GM23338 (cell line): ENCODE measurements at regions not wholly inside any gene's neighbourhood (a gene's known extent, or its start where the extent isn't known, plus 50 kb on each side); places are given as distances from the start of the nearest gene placed in this dataset.

ENCODE experiments used
- CREB1 ChIP-seq: fragments of 250-450 bp; sonication (Bioruptor Pico); IDR thresholded peaks from 2 replicates; pipeline ENCODE4 v1.5.0; 2020; ENCODE audit warnings: low read depth, mild to moderate bottlenecking, moderate library complexity
- CTCF ChIP-seq, 2 experiments: fragments of 200-600 bp in 1 of 2; sonication (generic) in 1 of 2; conservative IDR thresholded peaks; 2 replicates each; pipeline versions ENCODE4 v1.5.1 to v1.6.1; 2016 to 2017; ENCODE audit warnings: antibody characterized with exemption in 2 of 2, low read depth in 2 of 2, mild to moderate bottlenecking in 2 of 2, moderate library complexity in 1 of 2
- ETS1 ChIP-seq: IDR thresholded peaks from 2 replicates; pipeline ENCODE4 v1.6.1; 2016; ENCODE audit warnings: antibody characterized with exemption
- EZH2 ChIP-seq: fragments of 200-600 bp; sonication (generic); IDR thresholded peaks from one replicate; pipeline ENCODE4 v1.8.0; 2017; ENCODE audit warnings: antibody characterized with exemption, mild to moderate bottlenecking, low read depth; ENCODE audit not compliant: unreplicated experiment
- EZH2phosphoT487 ChIP-seq: fragments of 200-600 bp; sonication (generic); IDR thresholded peaks from one replicate; pipeline ENCODE4 v1.8.1; 2018; ENCODE audit warnings: antibody characterized with exemption; ENCODE audit not compliant: unreplicated experiment
- JUNB ChIP-seq: IDR thresholded peaks from one replicate; pipeline ENCODE4 v1.6.1; 2016; ENCODE audit warnings: antibody characterized with exemption; ENCODE audit not compliant: unreplicated experiment
- NANOG ChIP-seq: IDR thresholded peaks from 2 replicates; pipeline ENCODE4 v1.6.1; 2016; ENCODE audit warnings: antibody characterized with exemption, borderline replicate concordance
- POLR2AphosphoS5 ChIP-seq: IDR thresholded peaks from 2 replicates; pipeline ENCODE4 v1.6.1; 2016; ENCODE audit warnings: antibody characterized with exemption, low read depth
- STAT1 ChIP-seq: IDR thresholded peaks from one replicate; pipeline ENCODE4 v1.6.1; 2016; ENCODE audit warnings: antibody characterized with exemption; ENCODE audit not compliant: unreplicated experiment
- ZNF114 ChIP-seq: fragments of 250-450 bp; sonication (Bioruptor Pico); IDR thresholded peaks from 2 replicates; pipeline ENCODE4 v1.5.0; 2020; ENCODE audit warnings: mild to moderate bottlenecking, moderate library complexity
- ZNF331 ChIP-seq: fragments of 250-450 bp; sonication (Bioruptor Pico); IDR thresholded peaks from 2 replicates; pipeline ENCODE4 v1.5.0; 2020; ENCODE audit warnings: low read depth, mild to moderate bottlenecking, moderate library complexity
- TF ChIP-seq, protein P1 (sequence below): IDR thresholded peaks from one replicate; pipeline ENCODE4 v1.6.1; 2018; ENCODE audit warnings: antibody characterized with exemption; ENCODE audit not compliant: unreplicated experiment
- TF ChIP-seq, protein P2 (sequence below): fragments of 250-450 bp; sonication (Bioruptor Pico); IDR thresholded peaks from 2 replicates; pipeline ENCODE4 v1.5.0; 2020; ENCODE audit warnings: mild to moderate bottlenecking, moderate library complexity

DNA sequence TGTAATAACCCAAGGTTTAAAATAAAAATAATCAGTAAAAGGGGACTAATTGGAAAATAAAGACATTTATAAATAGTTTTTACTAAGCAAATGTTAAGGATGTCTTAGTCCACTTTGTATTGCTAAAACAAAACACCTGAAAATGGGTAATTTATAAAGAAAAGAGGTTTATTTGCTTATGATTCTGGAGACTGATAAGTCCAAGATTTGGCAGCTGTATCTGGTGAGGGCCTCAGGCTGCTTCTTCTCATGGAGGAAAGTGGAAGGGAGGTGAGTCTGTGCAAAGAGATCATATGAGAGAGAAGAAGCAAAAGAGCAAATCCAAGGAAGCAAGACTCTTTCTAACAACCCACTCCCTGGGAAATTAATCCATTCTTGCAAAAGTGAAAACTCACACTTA lies 299.5 kb downstream of the DSC3 start:
- TF ChIP-seq EZH2 (no peak), CTCF (conservative IDR thresholded peaks at IDR 0.05; ENCODE audit: low read depth in 2 of 2) (no peak), NANOG (no peak), JUNB (no peak), POLR2AphosphoS5 (no peak), ETS1 (no peak), EZH2phosphoT487 (no peak), CREB1 (CRISPR knock-in tag) (no peak), ZNF114 (CRISPR knock-in tag) (no peak), STAT1 (no peak), ZNF331 (CRISPR knock-in tag) (no peak)
- TF ChIP-seq, protein P1, sequence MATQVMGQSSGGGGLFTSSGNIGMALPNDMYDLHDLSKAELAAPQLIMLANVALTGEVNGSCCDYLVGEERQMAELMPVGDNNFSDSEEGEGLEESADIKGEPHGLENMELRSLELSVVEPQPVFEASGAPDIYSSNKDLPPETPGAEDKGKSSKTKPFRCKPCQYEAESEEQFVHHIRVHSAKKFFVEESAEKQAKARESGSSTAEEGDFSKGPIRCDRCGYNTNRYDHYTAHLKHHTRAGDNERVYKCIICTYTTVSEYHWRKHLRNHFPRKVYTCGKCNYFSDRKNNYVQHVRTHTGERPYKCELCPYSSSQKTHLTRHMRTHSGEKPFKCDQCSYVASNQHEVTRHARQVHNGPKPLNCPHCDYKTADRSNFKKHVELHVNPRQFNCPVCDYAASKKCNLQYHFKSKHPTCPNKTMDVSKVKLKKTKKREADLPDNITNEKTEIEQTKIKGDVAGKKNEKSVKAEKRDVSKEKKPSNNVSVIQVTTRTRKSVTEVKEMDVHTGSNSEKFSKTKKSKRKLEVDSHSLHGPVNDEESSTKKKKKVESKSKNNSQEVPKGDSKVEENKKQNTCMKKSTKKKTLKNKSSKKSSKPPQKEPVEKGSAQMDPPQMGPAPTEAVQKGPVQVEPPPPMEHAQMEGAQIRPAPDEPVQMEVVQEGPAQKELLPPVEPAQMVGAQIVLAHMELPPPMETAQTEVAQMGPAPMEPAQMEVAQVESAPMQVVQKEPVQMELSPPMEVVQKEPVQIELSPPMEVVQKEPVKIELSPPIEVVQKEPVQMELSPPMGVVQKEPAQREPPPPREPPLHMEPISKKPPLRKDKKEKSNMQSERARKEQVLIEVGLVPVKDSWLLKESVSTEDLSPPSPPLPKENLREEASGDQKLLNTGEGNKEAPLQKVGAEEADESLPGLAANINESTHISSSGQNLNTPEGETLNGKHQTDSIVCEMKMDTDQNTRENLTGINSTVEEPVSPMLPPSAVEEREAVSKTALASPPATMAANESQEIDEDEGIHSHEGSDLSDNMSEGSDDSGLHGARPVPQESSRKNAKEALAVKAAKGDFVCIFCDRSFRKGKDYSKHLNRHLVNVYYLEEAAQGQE, result no peak
- TF ChIP-seq, protein P2, sequence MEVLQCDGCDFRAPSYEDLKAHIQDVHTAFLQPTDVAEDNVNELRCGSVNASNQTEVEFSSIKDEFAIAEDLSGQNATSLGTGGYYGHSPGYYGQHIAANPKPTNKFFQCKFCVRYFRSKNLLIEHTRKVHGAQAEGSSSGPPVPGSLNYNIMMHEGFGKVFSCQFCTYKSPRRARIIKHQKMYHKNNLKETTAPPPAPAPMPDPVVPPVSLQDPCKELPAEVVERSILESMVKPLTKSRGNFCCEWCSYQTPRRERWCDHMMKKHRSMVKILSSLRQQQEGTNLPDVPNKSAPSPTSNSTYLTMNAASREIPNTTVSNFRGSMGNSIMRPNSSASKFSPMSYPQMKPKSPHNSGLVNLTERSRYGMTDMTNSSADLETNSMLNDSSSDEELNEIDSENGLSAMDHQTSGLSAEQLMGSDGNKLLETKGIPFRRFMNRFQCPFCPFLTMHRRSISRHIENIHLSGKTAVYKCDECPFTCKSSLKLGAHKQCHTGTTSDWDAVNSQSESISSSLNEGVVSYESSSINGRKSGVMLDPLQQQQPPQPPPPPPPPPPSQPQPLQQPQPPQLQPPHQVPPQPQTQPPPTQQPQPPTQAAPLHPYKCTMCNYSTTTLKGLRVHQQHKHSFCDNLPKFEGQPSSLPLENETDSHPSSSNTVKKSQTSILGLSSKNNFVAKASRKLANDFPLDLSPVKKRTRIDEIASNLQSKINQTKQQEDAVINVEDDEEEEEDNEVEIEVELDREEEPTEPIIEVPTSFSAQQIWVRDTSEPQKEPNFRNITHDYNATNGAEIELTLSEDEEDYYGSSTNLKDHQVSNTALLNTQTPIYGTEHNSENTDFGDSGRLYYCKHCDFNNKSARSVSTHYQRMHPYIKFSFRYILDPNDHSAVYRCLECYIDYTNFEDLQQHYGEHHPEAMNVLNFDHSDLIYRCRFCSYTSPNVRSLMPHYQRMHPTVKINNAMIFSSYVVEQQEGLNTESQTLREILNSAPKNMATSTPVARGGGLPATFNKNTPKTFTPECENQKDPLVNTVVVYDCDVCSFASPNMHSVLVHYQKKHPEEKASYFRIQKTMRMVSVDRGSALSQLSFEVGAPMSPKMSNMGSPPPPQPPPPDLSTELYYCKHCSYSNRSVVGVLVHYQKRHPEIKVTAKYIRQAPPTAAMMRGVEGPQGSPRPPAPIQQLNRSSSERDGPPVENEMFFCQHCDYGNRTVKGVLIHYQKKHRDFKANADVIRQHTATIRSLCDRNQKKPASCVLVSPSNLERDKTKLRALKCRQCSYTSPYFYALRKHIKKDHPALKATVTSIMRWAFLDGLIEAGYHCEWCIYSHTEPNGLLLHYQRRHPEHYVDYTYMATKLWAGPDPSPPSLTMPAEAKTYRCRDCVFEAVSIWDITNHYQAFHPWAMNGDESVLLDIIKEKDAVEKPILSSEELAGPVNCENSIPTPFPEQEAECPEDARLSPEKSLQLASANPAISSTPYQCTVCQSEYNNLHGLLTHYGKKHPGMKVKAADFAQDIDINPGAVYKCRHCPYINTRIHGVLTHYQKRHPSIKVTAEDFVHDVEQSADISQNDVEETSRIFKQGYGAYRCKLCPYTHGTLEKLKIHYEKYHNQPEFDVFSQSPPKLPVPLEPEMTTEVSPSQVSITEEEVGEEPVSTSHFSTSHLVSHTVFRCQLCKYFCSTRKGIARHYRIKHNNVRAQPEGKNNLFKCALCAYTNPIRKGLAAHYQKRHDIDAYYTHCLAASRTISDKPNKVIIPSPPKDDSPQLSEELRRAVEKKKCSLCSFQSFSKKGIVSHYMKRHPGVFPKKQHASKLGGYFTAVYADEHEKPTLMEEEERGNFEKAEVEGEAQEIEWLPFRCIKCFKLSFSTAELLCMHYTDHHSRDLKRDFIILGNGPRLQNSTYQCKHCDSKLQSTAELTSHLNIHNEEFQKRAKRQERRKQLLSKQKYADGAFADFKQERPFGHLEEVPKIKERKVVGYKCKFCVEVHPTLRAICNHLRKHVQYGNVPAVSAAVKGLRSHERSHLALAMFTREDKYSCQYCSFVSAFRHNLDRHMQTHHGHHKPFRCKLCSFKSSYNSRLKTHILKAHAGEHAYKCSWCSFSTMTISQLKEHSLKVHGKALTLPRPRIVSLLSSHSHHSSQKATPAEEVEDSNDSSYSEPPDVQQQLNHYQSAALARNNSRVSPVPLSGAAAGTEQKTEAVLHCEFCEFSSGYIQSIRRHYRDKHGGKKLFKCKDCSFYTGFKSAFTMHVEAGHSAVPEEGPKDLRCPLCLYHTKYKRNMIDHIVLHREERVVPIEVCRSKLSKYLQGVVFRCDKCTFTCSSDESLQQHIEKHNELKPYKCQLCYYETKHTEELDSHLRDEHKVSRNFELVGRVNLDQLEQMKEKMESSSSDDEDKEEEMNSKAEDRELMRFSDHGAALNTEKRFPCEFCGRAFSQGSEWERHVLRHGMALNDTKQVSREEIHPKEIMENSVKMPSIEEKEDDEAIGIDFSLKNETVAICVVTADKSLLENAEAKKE (CRISPR knock-in tag), result no peak
